Ovary (tissue), 7 donors: ENCODE measurements at regions not wholly inside any gene's neighbourhood (a gene's known extent, or its start where the extent isn't known, plus 50 kb on each side); places are given as distances from the start of the nearest gene placed in this dataset.
A peak's percentile ranks its signal among the peaks of the same experiment; 100 is the strongest.
"Not testable (repeated sequence)": the region's sequence is repeated elsewhere in the genome, so short reads cannot be mapped to it uniquely, and the experiment has no call there.

ENCODE experiments used
- DNase-seq, 5 donors: peaks; one replicate each; pipeline ENCODE4 v3.0.0-alpha.2; 2019 to 2020
- H3K27ac ChIP-seq, 2 donors: fragments of 200-600 bp; one replicate each; pipeline versions ENCODE4 v1.5.1 to v1.8.0; 2019 to 2022
- H3K27me3 ChIP-seq: fragments of 200-600 bp; one replicate; pipeline ENCODE4 v1.8.0; 2022
- H3K36me3 ChIP-seq: fragments of 200-600 bp; sonication (generic); one replicate; pipeline ENCODE4 v1.5.1; 2019
- H3K4me1 ChIP-seq: one replicate; pipeline ENCODE4 v1.8.1; 2013; ENCODE audit warnings: mild to moderate bottlenecking, moderate library complexity; ENCODE audit not compliant: insufficient read depth
- H3K4me3 ChIP-seq: fragments of 200-600 bp; sonication (generic); one replicate; pipeline ENCODE4 v1.5.1; 2017
- H3K9me3 ChIP-seq, 2 donors: fragments of 200-600 bp in 1 of 2; sonication (generic) in 1 of 2; one replicate each; pipeline versions ENCODE4 v1.5.1 to v1.8.1; 2013 to 2019; ENCODE audit warnings: mild to moderate bottlenecking in 1 of 2, moderate library complexity in 1 of 2
- CTCF ChIP-seq, 3 donors: fragments of 450-650 bp in 2 of 3; fragments of 200-600 bp in 1 of 3; IDR thresholded peaks; one replicate each; pipeline versions ENCODE4 v1.5.1 to v1.8.0; 2016 to 2022; ENCODE audit warnings: antibody characterized with exemption in 3 of 3, mild to moderate bottlenecking in 1 of 3
- EP300 ChIP-seq: sonication (generic); formaldehyde crosslinking; IDR thresholded peaks from one replicate; pipeline ENCODE4 v1.6.1; 2017; ENCODE audit warnings: antibody characterized with exemption
- POLR2A ChIP-seq: fragments of 450-650 bp; IDR thresholded peaks from one replicate; pipeline ENCODE4 v1.6.1; 2017; ENCODE audit warnings: antibody characterized with exemption, mild to moderate bottlenecking, moderate library complexity
- WGBS, 3 donors: extraction: QIAGEN DNeasy Blood & Tissue Kit in 1 of 3; methylation state at CpG; one replicate each; pipeline versions ENCODE4 v1.1.5 to v1.1.7; 2013 to 2017; 5-methylcytosine and 5-hydroxymethylcytosine counted together
- intact Hi-C, 4 donors: fragments of 100-400 bp; cut with DNase I; formaldehyde crosslinking; loops; one replicate each; pipeline versions ENCODE4 v1.11.0 to v1.15.1; 2022 to 2023
- donor health status: DM: no; HTN: no; CAD: no; lungs with moderate emphysema.
- donor health status: DM: no; HTN: no; CAD: no.
- donor health status: Bipolar disorder and iron deficiency.
- donor health status: DM: no; HTN: no; CAD: no.
- donor health status: DM: yes; HTN: yes; CAD: no.

- Histone ChIP-seq H3K4me3 (peak overlapping the region; percentile 99), H3K27ac (peak overlapping the region; percentile 70), H3K27me3 (no peaks in the 10 kb centered on the region), H3K4me1 (peaks cover 3% of the 10 kb centered on the region), H3K36me3 (no peaks in the 10 kb centered on the region), H3K9me3 (no peaks in the 10 kb centered on the region)
- 0 to 2% (median 1%) methylated on average over 18 to 28 of the region's 28 CpGs for WGBS, 3 donors
- intact Hi-C loops: loop anchor here in 2 of 4 donors (5.0 to 10.0 kb wide), 3 partner anchors 122 to 359 kb away; partner anchors contain the start of gene ZNF783 (in 1 of the 2)
- no peak for TF ChIP-seq EP300
- TF ChIP-seq POLR2A: no peak
- no peak for TF ChIP-seq CTCF (IDR thresholded peaks at IDR 0.05)
- peak; percentile 12 to 60 (median 45) for DNase-seq
These were observed 126.4 kb upstream of the ZNF746 start for GRCh38 chr7:149624006-149624405.

- H3K9me3 ChIP-seq, H3K36me3 ChIP-seq, H3K27me3 ChIP-seq, H3K27ac ChIP-seq, H3K4me1 ChIP-seq: not testable (repeated sequence)
- DNase-seq: peak; percentile 53 to 75 (median 70)
- H3K4me3 ChIP-seq: peak overlapping the region; percentile 99
- WGBS, 3 donors: 3 to 6% (median 6%) methylated on average over 18 to 19 of the region's 19 CpGs
- intact Hi-C loops: loop anchor here in 2 of 4 donors (5.0 to 10.0 kb wide), 3 partner anchors 121 to 359 kb away; partner anchors contain the start of gene ZNF783 (in 1 of the 2)
These were observed 125.8 kb upstream of the ZNF746 start for GRCh38 chr7:149623262-149623997.

GRCh38 chr7:149622444-149623210 is 125.0 kb upstream of the ZNF746 start:
- H3K36me3 ChIP-seq: no peaks in the 10 kb centered on the region
- no peak overlapping the region for H3K27ac ChIP-seq
- no peaks in the 10 kb centered on the region for H3K9me3 ChIP-seq
- no peak for DNase-seq
- intact Hi-C loops: loop anchor here in 2 of 4 donors (5.0 to 10.0 kb wide), 3 partner anchors 120 to 358 kb away; partner anchors contain the start of gene ZNF783 (in 1 of the 2)
- H3K27me3 ChIP-seq: no peaks in the 10 kb centered on the region
- TF ChIP-seq POLR2A: no peak
- TF ChIP-seq EP300: no peak
- TF ChIP-seq CTCF (IDR thresholded peaks at IDR 0.05): no peak
- H3K4me3 ChIP-seq: no peak overlapping the region
- WGBS, 3 donors: 65 to 71% (median 68%) methylated on average over 10 of the region's 10 CpGs
- peaks cover 3% of the 10 kb centered on the region for H3K4me1 ChIP-seq

- no peaks in the 10 kb centered on the region for H3K36me3 ChIP-seq
- H3K27me3 ChIP-seq: no peaks in the 10 kb centered on the region
- no peak for DNase-seq
- WGBS, 3 donors: 73 to 81% (median 78%) methylated on average over 7 of the region's 7 CpGs
- no peaks in the 10 kb centered on the region for H3K9me3 ChIP-seq
- no peak overlapping the region for H3K27ac ChIP-seq
- TF ChIP-seq CTCF (IDR thresholded peaks at IDR 0.05): no peak
- TF ChIP-seq POLR2A: no peak
- TF ChIP-seq EP300: no peak
- intact Hi-C loops: loop anchor here in 2 of 4 donors (5.0 to 10.0 kb wide), 3 partner anchors 119 to 357 kb away; partner anchors contain the start of gene ZNF783 (in 1 of the 2)
- no peak overlapping the region for H3K4me3 ChIP-seq
- peaks cover 3% of the 10 kb centered on the region for H3K4me1 ChIP-seq
These were observed 124.2 kb upstream of the ZNF746 start for GRCh38 chr7:149621776-149622175.
